SIG-M5 treated with dmso at 0.1 percent for 504 hours (cell line): ENCODE measurements at regions not wholly inside any gene's neighbourhood (a gene's known extent, or its start where the extent isn't known, plus 50 kb on each side); places are given as distances from the start of the nearest gene placed in this dataset.
"Not testable (repeated sequence)": the region's sequence is repeated elsewhere in the genome, so short reads cannot be mapped to it uniquely, and the experiment has no call there.

Source experiments
- DNase-seq: peaks from one replicate; lab custom pipeline; 2025; ENCODE audit not compliant: unreplicated experiment; lab: John Stamatoyannopoulos, UW

DNA sequence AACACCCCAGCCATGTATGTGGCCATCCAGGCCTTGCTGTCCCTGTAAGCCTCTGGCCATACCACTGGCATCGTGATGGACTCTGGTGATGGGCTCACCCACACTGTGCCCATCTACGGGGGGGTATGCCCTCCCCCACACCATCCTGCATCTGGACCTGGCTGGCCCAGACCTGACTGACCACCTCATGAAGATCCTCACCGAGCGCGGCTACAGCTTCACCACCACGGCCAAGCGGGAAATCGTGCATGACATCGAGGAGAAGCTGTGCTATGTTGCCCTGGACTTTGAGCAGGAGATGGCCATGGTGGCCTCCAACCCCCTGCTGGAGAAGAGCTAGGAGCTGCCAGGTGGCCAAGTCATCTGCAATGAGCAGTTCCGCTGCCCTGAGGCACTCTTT, 80.4 kb upstream of the ZCCHC2 start:
- no peak for DNase-seq

- DNase-seq = no peak
Observed at GRCh38 chr18:62445386-62445917, 77.4 kb upstream of the ZCCHC2 start.

- no peak for DNase-seq
Observed at GRCh38 chr18:62446511-62446910, 76.3 kb upstream of the ZCCHC2 start.

- no peak for DNase-seq
Observed at GRCh38 chr18:62447652-62448051, 75.2 kb upstream of the ZCCHC2 start.

DNA sequence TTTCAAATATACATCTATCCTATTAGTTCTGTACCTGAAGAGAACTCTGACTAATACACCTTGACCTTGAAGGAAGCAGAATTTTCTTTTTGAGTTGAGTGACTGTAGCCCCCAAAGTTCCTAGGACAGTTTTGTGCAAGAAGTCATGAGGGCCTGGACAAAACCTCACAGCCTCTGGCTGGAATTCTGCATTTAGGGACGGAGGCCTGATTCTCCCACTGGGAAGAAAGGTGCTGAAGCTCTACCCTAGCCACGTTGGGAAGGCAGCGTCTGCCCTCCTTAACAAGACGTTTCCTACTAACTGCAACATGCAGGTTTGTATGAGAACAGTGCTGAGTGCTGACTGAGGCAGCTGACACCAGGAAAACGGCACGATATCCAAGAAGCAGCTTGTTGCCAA, 74.4 kb upstream of the ZCCHC2 start:
- no peak for DNase-seq

DNA sequence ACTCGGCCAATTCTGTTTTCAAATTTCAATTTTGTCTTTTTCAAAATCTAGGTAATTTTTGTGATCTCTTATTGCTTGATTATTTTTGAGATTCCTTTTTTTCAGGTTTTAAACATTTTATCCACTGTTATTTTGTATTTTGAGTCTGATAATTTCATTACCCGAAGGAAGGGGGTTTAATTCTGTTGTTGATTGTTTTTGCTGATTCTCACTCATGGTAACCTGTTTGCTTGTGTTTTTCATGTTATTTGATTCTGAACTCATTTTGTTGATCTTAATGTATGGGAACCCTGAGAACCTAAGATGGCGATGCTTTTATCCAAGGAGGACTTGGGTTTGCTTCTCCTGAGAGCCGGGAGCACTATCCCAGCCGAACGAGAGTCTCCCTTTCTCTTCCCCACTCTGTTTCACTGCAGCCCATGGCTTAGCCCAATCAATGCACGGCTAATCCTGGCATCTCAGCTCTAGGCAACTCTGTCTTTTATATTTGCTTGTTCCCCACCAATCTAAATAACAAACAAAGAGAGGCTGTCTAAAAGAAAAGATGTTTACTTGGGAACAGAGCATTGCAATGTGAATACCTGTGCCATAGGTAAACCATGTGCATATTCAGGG, 73.2 kb upstream of the ZCCHC2 start:
- DNase-seq = no peak

DNA sequence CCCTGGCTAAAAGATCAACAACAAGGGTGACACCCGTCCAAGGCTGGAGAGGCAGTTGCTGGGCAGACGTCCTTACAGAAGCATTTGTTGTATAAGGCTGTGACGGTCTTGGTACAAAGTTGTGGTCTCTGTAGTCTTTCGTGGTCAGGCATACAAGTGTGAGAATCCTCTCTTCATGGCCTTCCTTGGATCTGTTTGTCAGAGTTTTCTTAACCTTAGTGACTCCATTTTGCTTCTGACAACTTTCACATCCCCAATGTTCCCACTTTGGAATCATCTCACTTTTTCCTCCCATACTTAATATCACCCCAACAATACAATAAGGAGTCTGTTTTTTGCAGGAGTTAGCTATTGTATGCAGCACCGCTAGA, 72.7 kb upstream of the ZCCHC2 start:
- no peak for DNase-seq

- peak; percentile 82 for DNase-seq
Observed at GRCh38 chr18:62450546-62451410, 72.0 kb upstream of the ZCCHC2 start.

DNA sequence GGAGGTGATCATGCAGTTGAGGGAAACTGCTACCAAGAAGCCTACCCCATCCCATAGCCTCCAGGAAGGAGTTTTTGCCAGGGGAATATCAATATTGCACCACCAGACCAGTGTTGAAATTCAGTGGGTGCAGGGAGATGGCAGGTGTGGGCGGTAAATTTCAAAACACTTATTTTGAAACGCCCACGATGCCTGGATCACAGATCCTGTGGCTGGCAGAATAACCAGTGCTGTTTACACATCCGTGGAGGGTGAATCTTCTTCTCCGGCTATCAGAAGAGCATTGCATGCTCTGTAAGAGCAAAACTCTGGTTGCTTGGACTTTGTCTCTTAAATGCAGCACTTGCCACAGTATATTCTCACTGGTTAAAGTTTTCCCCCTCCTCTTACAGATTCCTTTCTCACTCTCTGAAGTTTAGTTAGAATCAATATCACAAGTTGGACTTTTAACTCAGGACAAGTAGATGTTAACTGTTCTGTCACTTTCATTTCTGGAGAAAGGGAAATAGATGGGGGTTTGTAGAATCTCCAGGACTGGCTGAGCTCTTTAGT, 70.5 kb upstream of the ZCCHC2 start:
- peak; percentile 88 for DNase-seq

GRCh38 chr18:62453864-62454263, 69.0 kb upstream of the ZCCHC2 start:
- peak; percentile 42 for DNase-seq

GRCh38 chr18:62454527-62454926, 68.3 kb upstream of the ZCCHC2 start:
- DNase-seq = no peak

DNA sequence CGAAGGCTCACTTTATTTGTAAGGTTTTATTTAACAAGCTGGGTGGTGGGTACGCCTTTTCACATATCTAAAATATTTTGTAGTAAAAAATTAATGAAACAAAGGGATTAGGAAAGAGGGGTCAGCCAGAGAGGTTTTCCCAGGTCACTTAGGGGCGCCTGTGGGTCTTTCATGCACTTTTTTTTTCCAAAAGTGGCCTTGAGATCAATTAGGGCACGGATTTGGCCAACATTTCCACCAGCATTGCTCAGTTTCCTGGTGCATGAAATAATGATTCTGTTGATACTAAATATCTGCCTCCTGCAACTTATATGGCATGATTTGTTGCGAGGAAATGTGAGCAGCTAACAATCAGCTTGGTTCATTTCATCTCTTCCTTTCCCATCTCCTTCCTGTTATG, 67.6 kb upstream of the ZCCHC2 start:
- no peak for DNase-seq

DNA sequence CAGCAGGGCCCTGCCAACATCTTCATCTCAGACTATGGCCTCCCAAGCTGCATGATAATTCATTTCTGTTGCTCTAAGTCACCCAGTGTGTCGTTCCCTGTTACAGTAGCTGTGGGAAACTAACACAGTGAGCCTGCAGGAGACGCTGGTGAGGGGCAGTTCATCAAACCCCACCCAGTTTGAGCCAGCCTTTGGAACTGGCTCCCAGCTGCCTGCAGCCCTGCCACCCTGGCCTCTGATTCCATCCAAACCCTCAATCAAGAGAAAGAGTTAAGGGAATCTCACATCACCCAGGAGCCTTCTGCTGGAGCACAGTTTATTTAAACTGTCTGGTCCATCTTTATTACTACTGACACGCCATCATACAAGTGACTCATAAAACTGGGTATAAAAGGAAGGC, 64.9 kb upstream of the ZCCHC2 start:
- no peak for DNase-seq

- no peak for DNase-seq
Observed at GRCh38 chr18:62458346-62458745, 64.5 kb upstream of the ZCCHC2 start.

GRCh38 chr18:62458868-62459716, 63.7 kb upstream of the ZCCHC2 start:
- DNase-seq = no peak

- peak; percentile 47 for DNase-seq
Observed at GRCh38 chr18:62460851-62461300, 61.9 kb upstream of the ZCCHC2 start.

- no peak for DNase-seq
Observed at GRCh38 chr18:62461591-62461990, 61.2 kb upstream of the ZCCHC2 start.

- peak; percentile 43 for DNase-seq
Observed at GRCh38 chr18:62464266-62464665, 58.6 kb upstream of the ZCCHC2 start.

- DNase-seq = not testable (repeated sequence)
Observed at GRCh38 chr18:62469131-62469530, 53.7 kb upstream of the ZCCHC2 start.
